ENCODE measurements at regions not wholly inside any gene's neighbourhood (a gene's known extent, or its start where the extent isn't known, plus 50 kb on each side); places are given as distances from the start of the nearest gene placed in this dataset.

DNA sequence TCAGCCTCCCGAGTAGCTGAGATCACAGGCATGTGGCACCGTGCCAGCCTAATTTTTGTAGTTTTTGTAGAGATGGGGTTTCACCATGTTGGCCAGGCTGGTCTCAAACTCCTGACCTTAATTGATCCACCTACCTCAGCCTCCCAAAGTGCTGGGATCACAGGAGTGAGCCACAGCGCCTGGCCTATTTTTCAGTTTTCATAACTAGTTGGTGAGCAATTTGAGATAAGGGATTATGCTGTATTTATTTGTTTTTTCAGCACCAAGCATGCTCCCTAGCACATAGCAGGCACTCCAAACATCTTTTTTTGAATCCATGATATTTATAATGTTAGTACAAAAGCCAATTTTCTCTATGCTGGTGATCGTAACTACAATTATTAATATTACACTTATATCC is 541.2 kb downstream of the SNAPC1 start:
- DNase-seq: no peak

DNA sequence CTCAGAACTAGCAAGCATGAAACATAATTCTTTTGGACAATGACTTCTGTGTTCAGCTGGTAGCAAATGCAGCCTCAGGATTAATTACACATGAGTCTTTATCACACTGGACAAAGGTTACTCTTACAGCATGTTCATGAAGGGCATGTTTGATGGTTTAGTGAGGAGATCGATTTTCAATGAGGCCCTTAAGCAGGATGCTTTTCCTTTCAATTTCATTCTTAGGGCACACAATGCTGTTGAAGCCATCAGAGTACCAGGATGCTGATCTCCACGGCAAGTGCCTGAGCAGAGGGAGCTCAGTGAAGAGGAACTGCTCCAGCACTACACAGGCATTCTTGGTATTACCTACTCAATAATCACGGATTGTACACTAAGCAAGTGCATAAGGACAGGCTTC is 542.0 kb downstream of the SNAPC1 start:
- no peak for DNase-seq

DNA sequence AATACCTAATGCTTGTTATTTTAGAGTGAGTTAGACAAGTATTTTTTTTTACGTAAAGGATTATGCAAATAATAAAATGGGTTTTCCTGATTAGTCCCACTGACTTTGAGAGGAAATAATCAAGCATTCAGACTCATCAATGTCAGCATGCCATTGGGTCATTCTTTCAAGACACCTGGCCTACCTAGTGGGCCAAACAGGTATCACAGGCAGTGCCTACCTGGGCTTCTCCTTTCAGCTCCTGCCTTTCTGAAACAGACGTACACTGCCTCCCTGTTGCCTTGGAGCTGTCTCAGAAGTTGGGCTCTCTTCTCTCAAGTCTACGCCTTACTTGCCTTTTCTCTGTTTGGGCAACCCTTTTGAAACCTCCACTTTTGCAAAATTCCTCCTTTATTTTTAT is 545.6 kb downstream of the SNAPC1 start:
- no peak for DNase-seq

DNA sequence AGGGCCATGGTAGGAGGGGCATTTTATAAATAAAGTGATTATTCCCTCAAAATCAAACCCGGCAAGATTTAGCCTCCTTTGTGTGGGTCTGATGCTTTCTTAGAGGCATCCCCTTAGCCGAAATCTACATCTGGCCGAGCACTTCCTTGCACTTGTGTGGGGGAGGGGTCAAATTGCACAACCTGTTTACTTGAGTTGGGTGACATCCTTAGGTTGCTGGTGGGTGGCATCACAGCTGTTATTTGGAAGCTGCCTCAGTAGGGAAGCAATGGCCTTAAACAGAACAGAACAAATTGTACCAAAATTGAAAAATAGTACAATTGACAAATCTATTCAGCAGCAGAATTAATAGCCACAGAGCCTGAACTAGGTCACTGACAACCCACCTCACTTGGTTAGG is 546.1 kb downstream of the SNAPC1 start:
- no peak for DNase-seq

DNA sequence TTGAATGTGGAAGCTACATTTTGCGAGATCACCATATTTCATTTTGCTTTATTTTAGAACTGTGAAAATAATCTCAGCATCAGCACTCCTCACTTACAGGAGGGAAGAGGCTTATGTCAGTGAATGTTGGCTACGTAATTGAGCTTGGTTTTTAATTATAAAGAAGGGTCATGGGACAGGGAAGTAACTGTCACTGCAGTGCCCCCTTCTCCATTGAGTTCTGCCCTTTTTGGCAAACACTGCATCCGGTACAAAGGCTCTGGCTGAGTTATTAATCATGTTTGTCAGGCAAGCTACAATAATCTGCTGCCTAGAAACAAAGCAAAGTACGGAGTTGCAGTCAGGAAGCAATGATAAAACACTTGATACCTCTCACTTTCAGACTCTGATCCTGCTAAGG is 546.7 kb downstream of the SNAPC1 start:
- no peak for DNase-seq

DNA sequence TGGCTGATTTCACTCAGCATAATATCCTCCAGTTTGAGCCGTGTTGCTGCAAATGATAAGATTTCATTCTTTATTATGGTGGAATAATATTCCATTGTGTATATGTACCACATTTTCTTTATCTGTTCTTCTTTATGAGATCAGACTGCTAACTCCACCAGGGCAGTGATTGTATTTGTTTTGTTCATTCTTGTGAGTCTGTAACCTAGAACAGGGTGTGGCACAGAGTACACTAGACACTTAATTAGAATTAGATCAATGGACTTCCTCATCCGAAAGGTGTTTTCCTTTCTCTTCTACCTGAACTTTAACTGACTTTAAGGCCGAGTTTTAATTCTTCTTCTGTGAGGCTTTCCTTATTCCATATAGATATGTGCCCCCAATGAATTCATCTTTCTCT is 551.0 kb downstream of the SNAPC1 start:
- no peak for DNase-seq

DNA sequence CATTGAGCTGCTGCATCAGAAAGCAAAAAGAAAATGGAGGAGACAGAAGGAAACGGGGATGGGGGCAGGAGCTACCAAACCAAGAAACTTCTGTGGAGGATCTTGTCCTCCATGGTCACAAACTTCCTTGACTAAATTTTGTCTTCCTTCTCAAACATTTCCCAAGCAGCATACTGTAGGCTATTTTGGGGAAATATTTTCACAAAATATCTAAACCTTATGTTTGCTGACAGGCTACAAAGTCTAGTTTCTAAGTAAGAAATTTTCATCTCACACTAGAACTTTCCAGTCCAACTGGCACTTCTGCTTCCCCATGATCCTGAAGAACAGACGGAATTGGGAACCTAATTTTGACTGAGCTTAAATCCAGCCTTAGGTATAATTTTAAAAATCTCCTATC is 552.0 kb downstream of the SNAPC1 start:
- DNase-seq: no peak

DNA sequence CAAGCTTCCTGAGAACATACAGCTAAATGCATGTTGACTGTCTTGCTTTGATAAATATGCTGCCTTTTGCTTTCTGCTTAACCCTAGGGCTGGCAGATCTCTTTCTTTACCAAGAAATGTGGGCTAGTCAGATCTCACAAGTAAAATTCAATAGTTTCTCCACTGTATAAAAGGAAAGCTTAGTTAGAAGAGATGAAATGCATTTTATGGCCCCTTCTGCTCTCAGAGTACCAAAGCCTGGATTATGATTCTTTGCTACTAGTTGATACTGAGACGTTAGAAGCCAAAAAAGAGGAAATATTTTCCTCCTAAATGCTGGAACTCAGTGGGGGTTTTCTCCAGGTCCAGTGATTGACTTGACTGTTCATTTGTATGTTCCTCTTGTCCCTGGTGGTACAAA is 552.7 kb downstream of the SNAPC1 start:
- DNase-seq: no peak

DNA sequence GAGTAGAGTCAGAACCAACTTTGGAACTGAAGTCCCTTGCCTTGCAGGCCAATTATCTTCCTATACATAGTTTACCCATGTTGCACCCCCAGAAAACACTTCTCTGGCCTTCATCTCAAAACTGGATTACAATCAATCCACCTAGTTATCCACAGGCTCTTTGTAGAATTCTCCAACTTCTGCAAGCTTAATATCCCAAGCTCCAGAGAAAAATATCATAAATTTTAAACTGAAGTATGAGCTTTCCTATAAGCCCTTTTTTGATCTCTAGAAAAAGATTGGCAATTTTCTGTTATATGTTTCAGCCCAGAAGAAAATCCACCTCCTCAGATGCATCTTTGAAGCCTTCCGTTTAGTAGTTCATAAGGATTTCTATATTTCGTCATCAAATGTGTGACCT is 553.4 kb downstream of the SNAPC1 start:
- no peak for DNase-seq

DNA sequence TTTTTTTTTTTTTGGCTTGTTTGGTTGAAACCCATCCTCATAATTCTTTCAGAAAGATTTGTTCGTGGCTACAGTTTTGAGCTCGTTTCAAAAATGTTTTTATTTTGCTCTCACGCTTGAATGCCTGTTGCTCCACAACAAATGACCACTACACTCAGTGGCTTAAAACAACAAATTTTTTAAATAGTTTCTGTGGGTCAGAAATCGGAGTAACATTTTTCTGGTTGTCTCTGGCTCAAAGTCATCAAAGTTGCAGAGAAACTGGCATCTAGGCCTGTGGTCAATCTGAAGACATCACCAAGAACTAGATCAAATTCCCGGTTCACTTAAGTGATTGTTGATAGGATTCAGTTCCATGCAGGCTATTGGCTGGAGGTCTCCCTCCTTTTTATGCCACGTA is 560.0 kb downstream of the SNAPC1 start:
- DNase-seq: no peak

DNA sequence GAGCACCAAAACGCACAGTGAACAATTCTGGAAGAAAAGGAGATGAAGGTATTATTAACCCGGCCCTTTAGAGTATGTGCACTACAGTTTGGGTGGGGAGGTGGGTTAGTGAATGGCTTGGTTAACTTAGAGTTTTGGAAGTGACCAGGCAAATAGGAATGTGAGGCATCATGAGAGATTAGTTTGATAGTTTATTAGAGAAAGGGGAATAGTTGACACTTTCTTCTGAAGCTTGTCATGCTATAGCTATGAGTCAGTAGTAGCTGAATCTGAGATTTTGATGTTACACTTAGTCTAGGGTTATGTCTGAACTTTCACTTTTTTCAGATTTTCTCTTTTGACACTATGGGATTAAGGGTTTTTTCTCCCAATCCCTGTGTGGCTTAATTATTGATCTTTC is 567.2 kb downstream of the SNAPC1 start:
- no peak for DNase-seq

DNA sequence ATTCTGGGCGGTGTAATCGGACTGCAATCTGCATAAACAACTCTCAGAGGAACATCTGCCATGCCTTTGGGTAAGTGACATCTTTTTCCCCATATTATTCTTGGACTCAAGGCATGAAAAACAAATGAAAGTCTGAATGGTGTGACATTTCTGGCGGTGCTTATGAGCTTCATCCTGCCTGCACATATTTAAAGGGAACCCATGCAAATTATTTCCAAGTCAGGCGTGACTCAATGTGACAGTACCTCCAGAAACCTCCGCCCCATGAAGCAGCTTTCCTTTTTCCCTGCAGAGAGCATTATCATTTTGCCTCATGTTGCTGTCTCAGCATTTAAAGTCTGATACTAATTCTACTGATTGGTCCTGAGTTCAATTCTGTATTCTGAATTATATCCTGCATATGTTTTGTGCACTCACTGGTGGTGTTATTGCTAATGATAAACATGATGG is 585.4 kb downstream of the SNAPC1 start:
- DNase-seq: no peak

DNA sequence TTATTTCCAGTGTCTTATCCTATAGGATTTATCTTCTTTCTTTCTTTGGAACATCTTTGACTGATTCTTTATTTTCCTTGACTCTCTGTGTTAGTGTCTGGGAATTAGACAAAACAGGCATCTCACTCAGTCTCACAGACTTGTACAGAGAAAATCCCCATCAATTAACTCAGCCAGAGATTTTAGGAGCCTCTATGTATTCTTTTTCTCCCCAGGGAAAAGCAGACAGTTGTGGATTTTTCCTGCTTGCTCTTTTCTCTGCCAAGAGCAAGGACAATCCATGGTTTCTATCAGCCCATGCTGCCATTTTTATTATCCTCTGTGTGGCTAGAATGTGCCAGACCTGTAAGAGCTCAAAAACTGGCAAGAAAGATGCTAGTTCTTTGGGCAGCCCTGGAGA is 595.1 kb downstream of the SNAPC1 start:
- no peak for DNase-seq

DNA sequence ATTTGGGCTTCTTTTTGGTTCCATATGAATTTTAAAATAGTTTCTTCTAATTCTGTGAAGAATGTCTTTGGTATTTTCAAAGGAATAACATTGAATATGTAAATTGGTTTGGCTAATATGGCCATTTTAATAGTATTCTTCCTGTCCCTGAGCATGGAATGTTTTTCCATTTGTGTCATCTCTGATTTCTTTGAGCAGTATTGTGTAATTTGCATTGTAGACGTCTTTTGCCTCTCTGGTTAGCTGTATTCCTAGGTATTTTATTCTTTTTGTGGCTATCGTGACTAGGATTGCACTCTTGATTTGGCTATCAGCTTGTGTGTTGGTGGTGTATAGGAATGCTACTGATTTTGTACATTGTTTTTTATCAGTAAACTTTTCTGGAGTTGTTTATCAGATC is 601.9 kb downstream of the SNAPC1 start:
- DNase-seq: no peak

DNA sequence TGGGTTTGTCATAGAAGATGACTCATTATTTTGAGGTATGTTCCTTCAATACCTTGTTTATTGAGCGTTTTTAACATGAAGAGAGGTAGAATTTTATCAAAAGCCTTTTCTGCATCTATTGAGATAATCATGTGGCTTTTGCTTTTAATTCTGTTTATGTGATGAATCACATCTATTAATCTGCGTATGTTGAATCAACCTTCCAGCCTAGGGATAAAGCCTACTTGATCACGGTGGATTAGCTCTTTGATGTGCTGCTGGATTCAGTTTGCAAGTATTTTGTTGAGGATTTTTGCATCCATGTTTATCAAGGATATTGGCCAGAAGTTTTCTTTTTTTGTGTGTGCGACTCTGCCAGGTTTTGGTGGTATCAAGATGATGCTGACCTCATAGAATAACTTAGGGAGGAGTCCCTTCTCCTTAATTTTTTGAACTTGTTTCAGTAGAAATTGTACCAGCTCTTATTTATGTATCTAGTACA is 602.6 kb downstream of the SNAPC1 start:
- DNase-seq: no peak

DNA sequence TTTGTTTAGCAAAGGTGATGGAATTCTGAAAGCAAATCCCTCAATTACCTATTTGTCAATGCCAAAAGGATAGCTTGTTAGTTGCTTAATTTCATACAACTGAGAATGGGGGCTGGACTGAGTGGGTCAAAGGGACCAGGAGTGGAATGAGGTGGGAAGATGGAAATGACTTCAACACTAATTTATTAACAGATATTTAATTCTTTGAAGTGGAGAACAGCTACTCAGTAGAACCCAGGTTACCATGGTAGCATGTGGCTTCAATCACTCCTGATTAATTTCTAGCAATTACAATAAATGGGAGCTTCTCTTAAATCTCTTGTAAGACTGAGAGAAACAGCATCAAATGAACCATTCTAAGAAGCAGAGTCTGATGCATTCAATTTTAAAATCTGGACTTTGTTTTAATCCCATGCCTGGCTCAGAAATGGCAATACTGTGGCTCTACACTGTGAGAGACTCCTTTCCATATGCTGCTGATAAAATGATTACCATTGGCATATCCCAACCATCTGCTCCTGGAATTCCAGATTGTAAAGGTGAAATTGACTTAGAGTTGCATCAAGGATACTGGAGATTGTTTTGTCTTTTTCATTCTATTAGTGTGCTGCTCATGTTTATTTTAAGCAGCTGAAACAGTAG is 607.8 kb downstream of the SNAPC1 start:
- no peak for DNase-seq

DNA sequence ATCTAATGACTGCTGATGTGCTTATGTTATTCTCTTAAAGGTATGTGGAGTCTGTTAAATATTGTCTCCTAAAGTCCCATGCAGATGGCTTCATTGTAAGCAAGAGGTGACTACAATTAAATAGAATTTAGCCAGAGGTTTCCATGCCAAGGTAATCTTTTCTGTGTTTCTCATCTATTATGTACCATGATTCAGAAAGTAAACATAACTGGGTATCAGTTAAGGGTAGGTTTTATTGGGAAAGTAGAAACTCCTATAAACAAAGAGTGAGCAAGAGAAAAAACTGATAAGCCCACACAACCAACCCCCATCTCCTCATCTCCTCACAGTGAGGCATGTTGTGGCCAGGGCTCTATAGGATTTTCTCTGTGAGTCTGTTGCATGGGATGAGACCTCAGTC is 611.7 kb downstream of the SNAPC1 start:
- no peak for DNase-seq

DNA sequence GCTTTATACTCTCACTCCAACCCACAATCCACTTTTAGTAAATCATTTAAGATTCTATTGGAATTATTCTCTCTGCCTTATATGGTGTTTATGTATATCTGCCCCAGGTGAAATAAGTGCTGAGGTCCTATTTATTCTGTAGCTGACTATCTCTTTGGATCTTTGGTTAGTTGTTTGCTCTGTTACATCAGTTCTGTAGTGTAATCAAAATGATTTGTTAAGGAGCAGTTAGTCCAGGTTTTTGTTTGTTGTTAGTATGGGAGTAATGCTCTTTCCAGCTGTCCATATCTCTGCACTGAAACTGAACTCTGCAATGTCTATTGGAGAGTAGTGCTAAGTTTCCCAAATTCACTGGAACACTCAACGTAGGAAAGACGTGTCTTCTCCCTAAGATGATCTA is 615.8 kb downstream of the SNAPC1 start:
- DNase-seq: no peak

DNA sequence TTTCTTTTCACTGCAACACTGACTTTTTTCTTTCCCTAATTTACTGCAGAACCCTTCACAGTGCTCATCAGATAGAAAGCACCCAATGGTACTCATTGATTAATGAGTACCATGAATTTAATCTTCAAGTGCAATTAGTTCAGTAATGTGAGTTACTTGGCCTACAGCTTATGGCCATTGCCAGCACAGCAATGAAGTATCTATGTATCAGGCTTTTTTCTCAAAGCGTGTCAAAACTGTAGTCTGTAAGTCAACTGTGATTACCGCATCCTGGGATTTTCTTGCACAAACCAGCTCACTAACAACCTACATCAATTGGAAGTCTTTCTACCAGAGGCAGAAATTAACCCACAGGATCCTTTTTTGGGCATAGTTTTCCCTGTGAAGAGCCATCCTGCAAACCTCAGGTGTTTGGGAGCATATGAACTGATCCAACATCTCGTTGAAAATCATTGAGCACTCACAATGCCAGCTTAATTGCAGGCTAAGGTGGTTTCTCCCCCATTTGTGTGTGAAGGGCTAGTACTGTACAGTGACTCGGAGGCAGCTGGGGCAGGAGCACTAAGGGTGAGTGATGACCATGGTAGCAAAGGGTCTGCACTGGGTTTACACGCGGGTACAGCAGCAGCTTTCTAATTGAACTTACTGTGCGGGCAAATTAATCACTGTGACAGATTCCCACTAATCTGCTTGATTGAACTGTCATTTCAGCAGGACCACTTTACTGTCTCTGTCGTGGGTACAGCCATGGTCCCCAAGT is 619.3 kb downstream of the SNAPC1 start:
- DNase-seq: no peak

DNA sequence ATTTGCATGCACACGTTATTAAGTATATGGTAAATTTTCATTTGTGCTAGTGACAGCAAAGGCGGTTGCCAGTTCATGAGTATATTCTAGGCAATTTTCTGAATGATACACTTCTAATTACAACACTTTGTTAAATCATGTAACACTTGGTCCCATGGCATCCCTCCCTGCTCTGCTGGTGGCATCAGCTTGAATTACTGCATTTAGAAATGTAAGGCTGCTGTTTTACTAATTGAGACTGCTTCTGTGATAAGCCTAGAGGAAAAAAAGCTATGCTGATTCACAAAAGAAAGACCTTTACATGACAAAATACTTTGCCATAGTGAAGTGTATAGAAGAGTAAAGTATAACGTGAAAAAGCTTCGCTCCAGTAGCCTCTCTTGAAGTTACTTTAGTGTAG is 636.1 kb downstream of the KCNH5 start:
- DNase-seq: no peak

DNA sequence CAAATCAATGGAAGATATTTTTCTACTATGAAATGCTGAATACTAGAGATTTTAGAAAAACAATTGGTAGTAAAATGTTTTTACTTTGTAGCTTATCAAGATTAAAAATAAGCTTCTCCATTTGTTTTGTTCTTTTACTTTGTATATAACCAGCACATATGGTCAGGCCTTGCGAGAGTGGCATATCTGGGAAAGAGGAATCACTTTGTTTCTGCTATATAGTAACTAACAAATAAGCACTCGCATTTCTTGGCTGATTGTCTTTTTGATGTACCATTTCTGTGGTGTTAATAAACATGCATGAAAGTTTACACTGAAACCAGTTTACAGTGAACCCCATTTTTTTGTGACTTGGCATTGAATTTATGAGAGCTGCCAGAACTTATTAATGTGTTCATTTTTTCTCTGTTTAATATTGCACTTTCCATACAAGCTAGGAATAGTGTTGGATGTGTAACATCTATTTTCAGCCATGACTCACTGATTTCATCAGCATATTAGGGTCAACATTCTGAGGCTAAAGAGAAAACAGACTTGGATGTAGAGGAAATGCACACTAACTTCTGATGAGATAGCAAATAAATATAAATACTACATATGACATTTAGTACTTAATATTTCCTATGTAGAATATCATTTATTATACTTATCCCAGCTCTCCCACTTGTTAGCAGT is 635.5 kb downstream of the KCNH5 start:
- DNase-seq: no peak

DNA sequence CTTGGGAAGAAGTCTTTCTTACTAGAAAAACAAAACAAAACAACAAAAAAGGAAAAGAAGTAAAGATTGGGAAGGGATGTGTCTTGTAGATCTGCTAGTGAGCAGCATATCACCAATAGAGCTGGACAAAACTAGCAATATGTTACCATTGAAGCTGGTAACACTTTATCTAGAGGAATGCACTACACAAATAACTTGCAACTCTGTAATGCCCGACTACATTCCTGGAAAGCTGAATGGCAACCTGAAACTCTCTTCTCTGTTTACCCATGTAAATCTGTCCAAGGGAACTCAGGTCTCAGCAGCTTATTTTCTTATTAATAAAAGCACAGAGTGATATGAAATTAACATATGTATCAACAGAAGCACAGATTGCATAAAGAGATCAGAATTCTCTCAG is 624.4 kb downstream of the KCNH5 start:
- no peak for DNase-seq

DNA sequence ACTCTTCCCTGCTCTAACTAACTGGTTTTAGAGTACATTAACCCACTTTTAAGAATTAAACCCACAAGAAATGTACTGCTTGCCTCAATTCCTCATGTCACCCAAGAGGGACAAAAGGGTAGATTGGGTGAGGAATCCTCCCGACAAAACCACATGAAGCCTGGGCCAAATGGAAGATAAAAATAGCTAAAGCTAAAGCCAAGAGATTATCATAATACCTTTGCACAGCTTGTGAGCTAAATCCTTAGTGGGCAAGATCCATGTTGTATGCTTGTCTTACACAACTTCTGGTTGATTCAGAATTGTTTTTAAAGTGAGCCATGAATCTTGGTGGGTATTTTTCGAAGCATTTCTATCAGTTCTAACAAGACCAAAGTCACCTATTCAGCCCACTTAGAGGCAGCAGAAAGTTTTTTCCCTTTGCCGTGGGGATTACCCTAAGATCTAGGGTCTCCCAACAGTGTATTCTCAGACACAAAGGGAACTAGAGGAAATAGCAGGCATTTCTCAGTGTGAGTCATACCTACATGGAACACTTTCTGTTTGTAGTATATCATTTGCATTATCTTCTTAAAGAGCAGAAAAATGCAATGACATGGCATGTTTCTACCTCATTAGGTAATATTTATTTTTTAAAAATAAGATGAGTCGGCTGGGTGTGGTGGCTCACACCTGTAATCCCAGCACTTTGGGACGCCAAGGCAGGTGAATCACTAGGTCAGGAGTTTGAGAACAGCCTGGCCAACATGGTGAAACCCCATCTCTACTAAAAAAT is 616.6 kb downstream of the KCNH5 start:
- DNase-seq: no peak
